ENCODE measurements at regions not wholly inside any gene's neighbourhood (a gene's known extent, or its start where the extent isn't known, plus 50 kb on each side); places are given as distances from the start of the nearest gene placed in this dataset.

- DNase-seq (peak; percentile 79), ATAC-seq (peak; percentile 83)
These were observed 170.3 kb upstream of the ZBED5 start for GRCh38 chr11:11028017-11028692.

GRCh38 chr11:11027288-11027687 is 169.4 kb upstream of the ZBED5 start:
- DNase-seq (no peak), ATAC-seq (no peak)

More at GRCh38 chr11:11028017-11028692, 170.3 kb upstream of the ZBED5 start:
- intact Hi-C loops (cut with micrococcal nuclease) = loop anchor here (10.0 kb wide), 1 partner anchor 233 kb away; no protein-coding TSS in a partner anchor

DNA sequence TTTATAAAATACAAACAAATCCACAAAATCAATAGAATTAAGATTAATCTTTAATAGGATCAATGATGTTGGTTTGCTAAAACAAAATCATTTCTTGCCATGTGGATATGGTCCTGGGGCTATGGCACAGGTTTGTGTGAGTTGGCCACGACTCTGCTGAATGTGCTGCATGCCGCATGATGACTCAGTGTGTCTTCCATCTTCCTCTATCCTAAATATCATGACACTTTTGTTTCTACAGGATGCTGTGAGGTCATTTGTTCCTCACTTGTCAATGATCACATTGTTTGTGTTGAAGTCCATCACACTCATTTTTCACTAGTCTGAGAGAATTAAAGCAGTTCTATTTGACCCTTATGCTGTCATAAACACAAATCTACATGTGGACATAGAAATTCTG is 167.2 kb upstream of the ZBED5 start:
- DNase-seq = no peak
- no peak for ATAC-seq
- intact Hi-C loops (cut with micrococcal nuclease) = loop anchor here (10.0 kb wide), 1 partner anchor 230 kb away; no protein-coding TSS in a partner anchor

More at GRCh38 chr11:11027288-11027687, 169.4 kb upstream of the ZBED5 start:
- intact Hi-C loops (cut with micrococcal nuclease) = loop anchor here (10.0 kb wide), 1 partner anchor 232 kb away; no protein-coding TSS in a partner anchor

DNA sequence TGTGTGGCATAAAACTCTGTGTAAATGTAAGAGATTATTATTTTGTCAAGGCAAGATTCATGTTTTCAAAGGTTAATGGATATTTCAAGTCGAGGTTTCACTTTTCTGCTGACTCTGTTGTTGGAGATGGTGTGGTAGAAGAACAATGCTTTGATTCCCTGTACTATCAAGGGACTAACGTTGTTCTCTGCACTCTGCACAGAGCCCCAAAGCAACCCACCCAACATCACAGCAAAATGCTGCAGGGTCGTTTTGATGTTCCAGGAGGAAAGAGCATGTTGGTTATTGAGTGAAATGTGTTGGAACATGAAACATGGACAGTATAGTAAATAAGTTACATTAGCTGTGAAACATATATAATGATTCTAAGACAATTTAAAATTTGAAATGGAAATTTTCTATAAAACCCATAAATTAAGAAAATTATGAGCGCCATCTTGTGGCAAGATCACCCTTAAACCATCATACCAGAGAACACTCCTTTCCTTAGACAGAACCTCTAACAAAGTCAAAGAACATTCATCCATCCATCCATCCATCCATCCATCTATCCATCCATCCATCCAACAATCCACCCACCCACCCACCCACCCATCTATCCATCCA is 164.4 kb upstream of the ZBED5 start:
- intact Hi-C loops (cut with micrococcal nuclease) = loop anchor here (10.0 kb wide), 1 partner anchor 227 kb away; no protein-coding TSS in a partner anchor
- DNase-seq (no peak), ATAC-seq (peak; percentile 43)

DNA sequence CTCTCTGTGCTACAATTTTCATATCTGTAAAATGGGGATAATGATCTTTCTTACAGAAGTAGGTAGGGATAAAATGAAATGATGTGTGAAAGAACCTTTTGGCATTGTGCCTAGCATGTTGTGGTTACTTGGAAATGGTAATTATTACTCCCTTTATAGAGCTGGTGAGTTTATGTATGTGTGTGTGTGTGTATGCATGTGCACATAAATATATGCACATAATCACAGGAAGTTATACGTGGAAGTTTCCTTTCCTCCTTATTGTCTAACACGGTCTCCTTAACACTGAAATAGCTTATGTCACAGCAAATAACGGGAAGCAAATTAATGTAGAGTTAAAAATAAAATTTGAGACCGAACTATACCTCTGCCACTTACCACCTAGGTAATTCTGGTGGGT is 163.7 kb upstream of the ZBED5 start:
- ATAC-seq = no peak
- DNase-seq = no peak
- intact Hi-C loops (cut with micrococcal nuclease) = loop anchor here (10.0 kb wide), 1 partner anchor 227 kb away; no protein-coding TSS in a partner anchor

DNA sequence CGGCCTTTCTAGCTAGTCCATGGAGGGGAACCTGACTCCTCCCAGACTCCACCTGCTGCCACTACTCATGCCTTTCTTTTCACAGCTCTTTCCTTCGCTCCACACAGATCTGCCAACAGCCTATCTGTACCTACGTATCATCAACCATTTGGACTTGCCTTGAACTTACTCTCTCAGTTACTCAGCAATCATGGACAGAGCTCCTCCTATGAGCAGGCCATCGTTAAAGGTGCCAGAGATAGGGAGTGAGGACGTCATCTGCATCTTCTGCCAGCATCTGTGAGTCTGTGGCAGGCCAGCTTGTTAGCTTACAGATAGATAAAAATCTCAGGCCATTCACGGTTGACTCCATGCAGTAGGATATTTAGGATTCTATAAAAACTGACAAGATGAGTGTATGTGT is 162.9 kb upstream of the ZBED5 start:
- intact Hi-C loops (cut with micrococcal nuclease) = loop anchor here (10.0 kb wide), 1 partner anchor 226 kb away; no protein-coding TSS in a partner anchor
- ATAC-seq (no peak), DNase-seq (no peak)

DNA sequence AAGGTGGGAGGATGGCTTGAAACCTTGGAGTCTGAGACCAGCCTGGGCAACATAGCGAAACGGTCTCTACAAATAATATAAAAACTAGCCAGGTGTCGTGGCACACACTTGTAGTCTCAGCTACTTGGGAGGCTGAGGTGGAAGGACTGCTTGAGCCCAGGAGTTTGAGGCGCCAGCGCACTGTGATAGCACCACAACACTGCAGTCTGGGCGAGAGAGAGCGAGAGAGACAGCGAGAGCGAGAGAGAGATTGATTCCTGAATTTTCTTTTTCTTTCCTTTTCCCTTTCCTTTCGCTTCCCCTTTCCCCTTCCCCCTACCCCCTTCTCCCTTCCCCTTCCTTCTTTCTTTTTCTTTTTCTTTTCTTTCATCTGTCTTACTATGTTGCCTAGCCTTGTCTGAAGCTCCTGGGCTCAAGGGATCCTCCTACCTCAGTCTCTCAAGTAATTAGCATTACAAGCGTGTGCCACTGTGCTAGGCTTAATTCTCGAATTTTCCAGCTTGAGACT is 162.4 kb upstream of the ZBED5 start:
- ATAC-seq = no peak
- intact Hi-C loops (cut with micrococcal nuclease) = loop anchor here (10.0 kb wide), 1 partner anchor 225 kb away; no protein-coding TSS in a partner anchor
- no peak for DNase-seq

DNA sequence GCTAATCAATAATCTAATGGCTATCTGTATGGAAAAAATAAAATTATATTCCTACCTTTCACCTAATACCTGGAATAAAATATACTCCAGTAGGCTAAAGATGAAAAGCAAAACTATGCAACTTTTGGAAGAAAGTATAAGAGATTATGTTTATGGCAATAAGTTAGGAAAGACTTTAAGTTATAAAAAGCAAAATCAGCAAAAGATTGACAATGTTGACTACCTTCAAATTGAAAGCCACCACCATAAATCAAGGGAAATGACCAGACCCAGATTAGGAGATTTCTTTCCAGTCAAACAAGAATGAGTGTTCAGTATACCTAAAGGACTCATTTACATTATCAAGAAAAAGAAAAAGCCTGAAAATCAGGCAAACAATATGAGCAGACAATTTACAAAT is 159.1 kb upstream of the ZBED5 start:
- ATAC-seq (no peak), DNase-seq (no peak)
- intact Hi-C loops (cut with micrococcal nuclease) = loop anchor here (5.0 kb wide), 1 partner anchor 75 kb away; no protein-coding TSS in a partner anchor

DNA sequence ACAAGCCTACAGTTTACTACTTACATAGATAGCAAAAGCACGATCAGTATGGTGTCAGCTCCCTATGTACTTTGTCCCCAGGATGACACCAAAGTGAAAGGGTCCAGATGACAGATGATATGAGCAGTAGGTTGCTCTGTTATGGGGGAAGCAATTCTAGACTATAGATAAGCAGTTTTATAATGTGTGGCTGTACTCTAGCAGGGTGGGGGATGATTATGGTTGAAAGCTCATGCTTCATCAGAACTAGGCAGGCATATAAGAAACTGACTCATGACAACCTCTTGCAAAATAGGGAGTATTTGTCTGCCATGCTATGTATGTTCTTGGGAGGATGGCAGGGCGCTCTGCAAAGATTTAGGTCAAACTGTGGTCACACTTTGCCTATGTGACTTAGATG is 158.2 kb upstream of the ZBED5 start:
- DNase-seq (no peak), ATAC-seq (no peak)
- intact Hi-C loops (cut with micrococcal nuclease) = loop anchor here (5.0 kb wide), 1 partner anchor 74 kb away; no protein-coding TSS in a partner anchor

DNA sequence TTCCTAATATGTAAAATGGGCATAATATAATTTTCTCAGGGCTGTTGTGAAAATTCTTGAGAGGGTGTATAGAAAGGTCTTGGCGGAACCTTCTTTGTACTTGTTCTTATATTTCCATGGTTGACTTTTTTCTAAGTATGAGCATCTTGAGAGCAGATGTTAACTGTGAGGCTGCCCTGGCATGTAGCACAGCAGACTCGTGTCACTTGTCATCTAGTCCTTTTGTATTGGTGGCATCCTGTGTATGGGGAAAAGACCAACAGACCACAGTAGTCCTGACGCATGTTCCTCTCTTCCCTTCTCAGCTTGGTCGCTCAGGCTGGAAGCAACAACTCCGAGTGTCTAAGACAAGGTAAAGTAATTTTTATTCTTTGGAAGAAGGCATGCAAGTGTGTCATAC is 153.8 kb upstream of the ZBED5 start:
- intact Hi-C loops (cut with micrococcal nuclease) = no loop called here
- DNase-seq (no peak), ATAC-seq (no peak)

- intact Hi-C loops (cut with micrococcal nuclease) = no loop called here
- peak; percentile 65 for DNase-seq
- peak; percentile 94 for ATAC-seq
These were observed 152.8 kb upstream of the ZBED5 start for GRCh38 chr11:11010624-11011127.

GRCh38 chr11:11009179-11009578 is 151.3 kb upstream of the ZBED5 start:
- no peak for DNase-seq
- ATAC-seq = no peak
- intact Hi-C loops (cut with micrococcal nuclease) = no loop called here

GRCh38 chr11:11004069-11004468 is 146.2 kb upstream of the ZBED5 start:
- intact Hi-C loops (cut with micrococcal nuclease) = no loop called here
- no peak for ATAC-seq
- DNase-seq = no peak

- ATAC-seq = no peak
- DNase-seq = no peak
- intact Hi-C loops (cut with micrococcal nuclease) = no loop called here
These were observed 145.4 kb upstream of the ZBED5 start for GRCh38 chr11:11003226-11003625.

- intact Hi-C loops (cut with micrococcal nuclease) = no loop called here
- DNase-seq (no peak), ATAC-seq (no peak)
These were observed 142.9 kb upstream of the ZBED5 start for GRCh38 chr11:11000579-11001283.

DNA sequence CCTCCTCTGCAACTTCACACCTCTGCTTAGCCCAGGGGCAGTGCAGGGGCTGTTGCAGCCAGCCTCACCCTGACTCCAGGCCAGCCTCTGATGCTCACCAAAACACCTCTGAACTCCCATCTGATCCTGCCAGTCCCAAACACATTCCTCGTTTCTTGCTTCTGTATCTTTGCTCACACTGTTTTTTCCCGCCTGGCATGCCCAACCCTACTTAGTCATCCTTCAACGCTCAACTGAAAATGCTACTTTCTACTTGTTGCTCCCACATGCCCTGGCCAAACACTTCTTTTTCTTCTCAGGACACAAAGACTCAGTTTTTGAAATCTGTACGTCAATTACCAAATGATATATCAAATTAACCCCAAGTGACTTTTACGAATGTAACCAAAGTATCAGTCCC is 140.8 kb upstream of the ZBED5 start:
- intact Hi-C loops (cut with micrococcal nuclease) = no loop called here

GRCh38 chr11:10996678-10997077 is 138.8 kb upstream of the ZBED5 start:
- intact Hi-C loops (cut with micrococcal nuclease) = no loop called here
- ATAC-seq (no peak), DNase-seq (no peak)

More for the DNA sequence above, 140.8 kb upstream of the ZBED5 start:
- no peak for ATAC-seq
- DNase-seq = no peak

GRCh38 chr11:10993640-10994039 is 135.8 kb upstream of the ZBED5 start:
- ATAC-seq (no peak), DNase-seq (no peak)
- intact Hi-C loops (cut with micrococcal nuclease) = no loop called here

GRCh38 chr11:10993186-10993585 is 135.3 kb upstream of the ZBED5 start:
- intact Hi-C loops (cut with micrococcal nuclease) = no loop called here

More at GRCh38 chr11:10993186-10993585, 135.3 kb upstream of the ZBED5 start:
- DNase-seq = no peak
- no peak for ATAC-seq

All from left ventricle myocardium superior (tissue), 1 donor.